ENCODE measurements at regions not wholly inside any gene's neighbourhood (a gene's known extent, or its start where the extent isn't known, plus 50 kb on each side); places are given as distances from the start of the nearest gene placed in this dataset.

- ATAC-seq (no peak), DNase-seq (ENCODE audit: low spot score) (no peak)
- Histone ChIP-seq H3K27me3 (ENCODE audit: insufficient read depth) (no peaks in the 10 kb centered on the region), H3K27ac (ENCODE audit: low read depth) (no peak overlapping the region), H3F3A (replicated peaks; ENCODE audit: low read depth) (no peaks in the 10 kb centered on the region), H3K4me3 (no peak overlapping the region), H4K20me1 (replicated peaks; ENCODE audit: insufficient read depth) (no peaks in the 10 kb centered on the region), H3K36me3 (ENCODE audit: insufficient read depth) (no peaks in the 10 kb centered on the region), H3K79me2 (replicated peaks; ENCODE audit: insufficient read depth) (no peaks in the 10 kb centered on the region), H3K4me1 (ENCODE audit: insufficient read depth) (peaks cover 13% of the 10 kb centered on the region), H3K4me2 (no peak overlapping the region), H2AFZ (no peak overlapping the region), H3K9me2 (ENCODE audit: insufficient read depth) (0 out of 2 replicates have a peak, but pooled peaks cover 10% of the 10 kb centered on the region)
- no peak overlapping the region for H3K27ac Mint-ChIP-seq
- peaks cover under 1% of the 10 kb centered on the region; the same call in 2 of the 3 replicates for H3K9me3 Mint-ChIP-seq
- no peak for TF ChIP-seq ZNF114 (CRISPR knock-in tag; IDR thresholded peaks at IDR 0.05)
- peaks cover 3% of the 10 kb centered on the region; the same call in 2 of the 3 replicates for H3K36me3 Mint-ChIP-seq (ENCODE audit: low read depth)
- H3K4me3 Mint-ChIP-seq = no peak overlapping the region
- H3K27me3 Mint-ChIP-seq (ENCODE audit: insufficient read depth, low read depth, poor library complexity) = peaks cover 6% of the 10 kb centered on the region
- peaks cover 21% of the 10 kb centered on the region for H3K4me1 Mint-ChIP-seq
These were observed 952.1 kb upstream of the MIR17HG start for GRCh38 chr13:90395348-90395747.

GRCh38 chr13:90395846-90396245 lies 951.6 kb upstream of the MIR17HG start:
- no peak overlapping the region for H3K4me2 ChIP-seq
- H3K9me2 ChIP-seq (ENCODE audit: insufficient read depth) = 0 out of 2 replicates have a peak, but pooled peaks cover 8% of the 10 kb centered on the region
- no peaks in the 10 kb centered on the region; the same call in 2 of the 3 replicates for H3K9me3 Mint-ChIP-seq
- ATAC-seq = no peak
- peaks cover 6% of the 10 kb centered on the region for H3K27me3 Mint-ChIP-seq (ENCODE audit: insufficient read depth, low read depth, poor library complexity)
- H3K79me2 ChIP-seq (replicated peaks; ENCODE audit: insufficient read depth) = no peaks in the 10 kb centered on the region
- peak overlapping the region; percentile 39; the same call in 1 of the 2 replicates for H2AFZ ChIP-seq
- no peaks in the 10 kb centered on the region for H3F3A ChIP-seq (replicated peaks; ENCODE audit: low read depth)
- no peaks in the 10 kb centered on the region for H4K20me1 ChIP-seq (replicated peaks; ENCODE audit: insufficient read depth)
- H3K4me1 Mint-ChIP-seq = peaks cover 21% of the 10 kb centered on the region
- H3K36me3 Mint-ChIP-seq (ENCODE audit: low read depth) = peaks cover 6% of the 10 kb centered on the region; the same call in 2 of the 3 replicates
- H3K4me3 Mint-ChIP-seq = no peak overlapping the region
- no peak for DNase-seq (ENCODE audit: low spot score)
- H3K36me3 ChIP-seq (ENCODE audit: insufficient read depth) = no peaks in the 10 kb centered on the region
- H3K4me1 ChIP-seq (ENCODE audit: insufficient read depth) = peaks cover 13% of the 10 kb centered on the region
- H3K27ac Mint-ChIP-seq = no peak overlapping the region
- H3K27ac ChIP-seq (ENCODE audit: low read depth) = no peak overlapping the region
- no peaks in the 10 kb centered on the region for H3K27me3 ChIP-seq (ENCODE audit: insufficient read depth)
- no peak overlapping the region for H3K4me3 ChIP-seq
- TF ChIP-seq EZH2phosphoT487 (IDR thresholded peaks at IDR 0.05; ENCODE audit: unreplicated experiment) (no peak), ZNF462 (CRISPR knock-in tag; IDR thresholded peaks at IDR 0.05) (no peak), NANOG (IDR thresholded peaks at IDR 0.05; ENCODE audit: borderline replicate concordance) (no peak), ETS1 (IDR thresholded peaks at IDR 0.05) (no peak), POLR2AphosphoS5 (IDR thresholded peaks at IDR 0.05; ENCODE audit: low read depth) (no peak), STAT1 (IDR thresholded peaks at IDR 0.05; ENCODE audit: unreplicated experiment) (no peak), CTCF (conservative IDR thresholded peaks at IDR 0.05; ENCODE audit: low read depth in 2 of 2) (no peak), EZH2 (IDR thresholded peaks at IDR 0.05; ENCODE audit: low read depth, unreplicated experiment) (no peak), CREB1 (CRISPR knock-in tag; IDR thresholded peaks at IDR 0.05; ENCODE audit: low read depth) (no peak)

All from GM23338 (cell line).